Adrenal gland (tissue), 5 donors: ENCODE measurements at regions not wholly inside any gene's neighbourhood (a gene's known extent, or its start where the extent isn't known, plus 50 kb on each side); places are given as distances from the start of the nearest gene placed in this dataset.

Experiments used
- CTCF ChIP-seq, 6 experiments: fragments of 450-650 bp in 4 of 6; fragments of 200-600 bp in 2 of 6; sonication (generic) in 1 of 6; IDR thresholded peaks; 1 replicate in 5 of 6; 2 replicates in 1 of 6; pipeline versions ENCODE4 v1.5.1 to v1.8.0; 2016 to 2021; ENCODE audit warnings: antibody characterized with exemption in 6 of 6, mild to moderate bottlenecking in 2 of 6, moderate library complexity in 1 of 6
- POLR2A ChIP-seq, 2 donors: fragments of 450-650 bp; IDR thresholded peaks; one replicate each; pipeline ENCODE4 v1.6.1; 2017; ENCODE audit warnings: antibody characterized with exemption in 2 of 2, mild to moderate bottlenecking in 2 of 2, moderate library complexity in 1 of 2
- donor health status: DM: no; HTN: no; CAD: no.

- TF ChIP-seq POLR2A (IDR thresholded peaks at IDR 0.05) (no peak), CTCF (IDR thresholded peaks at IDR 0.05) (no peak)
These were observed 229.0 kb downstream of the ELAVL2 start for GRCh38 chr9:23596913-23597634.
